ENCODE measurements at regions not wholly inside any gene's neighbourhood (a gene's known extent, or its start where the extent isn't known, plus 50 kb on each side); places are given as distances from the start of the nearest gene placed in this dataset.
"Not testable (repeated sequence)": the region's sequence is repeated elsewhere in the genome, so short reads cannot be mapped to it uniquely, and the experiment has no call there.

DNA sequence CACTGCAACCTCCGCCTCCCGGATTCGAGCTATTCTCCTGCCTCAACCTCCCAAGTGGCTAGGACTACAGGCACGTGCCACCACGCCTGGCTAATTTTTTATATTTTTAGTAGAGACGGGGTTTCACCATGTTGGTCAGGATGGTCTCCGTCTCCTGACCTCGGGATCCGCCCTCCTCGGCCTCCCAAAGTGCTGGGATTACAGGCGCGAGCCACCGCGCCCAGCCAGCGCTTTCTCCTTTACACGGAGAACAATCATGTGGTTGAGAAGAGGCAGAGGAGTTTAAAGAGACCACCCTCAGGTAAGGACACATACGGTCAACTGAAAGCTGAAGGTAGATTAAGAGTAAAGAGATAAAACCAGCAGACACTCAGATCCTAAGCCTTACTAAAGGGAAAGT lies 1673.7 kb upstream of the PIK3C3 start:
- not testable (repeated sequence) for TF ChIP-seq POLR2AphosphoS5 (IDR thresholded peaks at IDR 0.05; ENCODE audit: low read depth, low read length); SUZ12 (IDR thresholded peaks at IDR 0.05; ENCODE audit: low read length); YY1 (IDR thresholded peaks at IDR 0.05; ENCODE audit: low read depth, low read length); CHD2 (IDR thresholded peaks at IDR 0.05; ENCODE audit: low read length); POLR2A (IDR thresholded peaks at IDR 0.05; ENCODE audit: control extremely low read depth in 1 of 2, low read depth in 2 of 2, low read length in 2 of 2)
- TF ChIP-seq, protein P1, sequence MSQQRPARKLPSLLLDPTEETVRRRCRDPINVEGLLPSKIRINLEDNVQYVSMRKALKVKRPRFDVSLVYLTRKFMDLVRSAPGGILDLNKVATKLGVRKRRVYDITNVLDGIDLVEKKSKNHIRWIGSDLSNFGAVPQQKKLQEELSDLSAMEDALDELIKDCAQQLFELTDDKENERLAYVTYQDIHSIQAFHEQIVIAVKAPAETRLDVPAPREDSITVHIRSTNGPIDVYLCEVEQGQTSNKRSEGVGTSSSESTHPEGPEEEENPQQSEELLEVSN (IDR thresholded peaks at IDR 0.05): not testable (repeated sequence)
- TF ChIP-seq, protein P2, sequence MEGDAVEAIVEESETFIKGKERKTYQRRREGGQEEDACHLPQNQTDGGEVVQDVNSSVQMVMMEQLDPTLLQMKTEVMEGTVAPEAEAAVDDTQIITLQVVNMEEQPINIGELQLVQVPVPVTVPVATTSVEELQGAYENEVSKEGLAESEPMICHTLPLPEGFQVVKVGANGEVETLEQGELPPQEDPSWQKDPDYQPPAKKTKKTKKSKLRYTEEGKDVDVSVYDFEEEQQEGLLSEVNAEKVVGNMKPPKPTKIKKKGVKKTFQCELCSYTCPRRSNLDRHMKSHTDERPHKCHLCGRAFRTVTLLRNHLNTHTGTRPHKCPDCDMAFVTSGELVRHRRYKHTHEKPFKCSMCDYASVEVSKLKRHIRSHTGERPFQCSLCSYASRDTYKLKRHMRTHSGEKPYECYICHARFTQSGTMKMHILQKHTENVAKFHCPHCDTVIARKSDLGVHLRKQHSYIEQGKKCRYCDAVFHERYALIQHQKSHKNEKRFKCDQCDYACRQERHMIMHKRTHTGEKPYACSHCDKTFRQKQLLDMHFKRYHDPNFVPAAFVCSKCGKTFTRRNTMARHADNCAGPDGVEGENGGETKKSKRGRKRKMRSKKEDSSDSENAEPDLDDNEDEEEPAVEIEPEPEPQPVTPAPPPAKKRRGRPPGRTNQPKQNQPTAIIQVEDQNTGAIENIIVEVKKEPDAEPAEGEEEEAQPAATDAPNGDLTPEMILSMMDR (IDR thresholded peaks at IDR 0.05; ENCODE audit: control extremely low read depth in 1 of 3, insufficient read depth in 1 of 3, low read depth in 1 of 3, low read length in 3 of 3): not testable (repeated sequence)
- TF ChIP-seq, protein P3, sequence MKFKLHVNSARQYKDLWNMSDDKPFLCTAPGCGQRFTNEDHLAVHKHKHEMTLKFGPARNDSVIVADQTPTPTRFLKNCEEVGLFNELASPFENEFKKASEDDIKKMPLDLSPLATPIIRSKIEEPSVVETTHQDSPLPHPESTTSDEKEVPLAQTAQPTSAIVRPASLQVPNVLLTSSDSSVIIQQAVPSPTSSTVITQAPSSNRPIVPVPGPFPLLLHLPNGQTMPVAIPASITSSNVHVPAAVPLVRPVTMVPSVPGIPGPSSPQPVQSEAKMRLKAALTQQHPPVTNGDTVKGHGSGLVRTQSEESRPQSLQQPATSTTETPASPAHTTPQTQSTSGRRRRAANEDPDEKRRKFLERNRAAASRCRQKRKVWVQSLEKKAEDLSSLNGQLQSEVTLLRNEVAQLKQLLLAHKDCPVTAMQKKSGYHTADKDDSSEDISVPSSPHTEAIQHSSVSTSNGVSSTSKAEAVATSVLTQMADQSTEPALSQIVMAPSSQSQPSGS (IDR thresholded peaks at IDR 0.05; ENCODE audit: low read length): not testable (repeated sequence)
- TF ChIP-seq, protein P4, sequence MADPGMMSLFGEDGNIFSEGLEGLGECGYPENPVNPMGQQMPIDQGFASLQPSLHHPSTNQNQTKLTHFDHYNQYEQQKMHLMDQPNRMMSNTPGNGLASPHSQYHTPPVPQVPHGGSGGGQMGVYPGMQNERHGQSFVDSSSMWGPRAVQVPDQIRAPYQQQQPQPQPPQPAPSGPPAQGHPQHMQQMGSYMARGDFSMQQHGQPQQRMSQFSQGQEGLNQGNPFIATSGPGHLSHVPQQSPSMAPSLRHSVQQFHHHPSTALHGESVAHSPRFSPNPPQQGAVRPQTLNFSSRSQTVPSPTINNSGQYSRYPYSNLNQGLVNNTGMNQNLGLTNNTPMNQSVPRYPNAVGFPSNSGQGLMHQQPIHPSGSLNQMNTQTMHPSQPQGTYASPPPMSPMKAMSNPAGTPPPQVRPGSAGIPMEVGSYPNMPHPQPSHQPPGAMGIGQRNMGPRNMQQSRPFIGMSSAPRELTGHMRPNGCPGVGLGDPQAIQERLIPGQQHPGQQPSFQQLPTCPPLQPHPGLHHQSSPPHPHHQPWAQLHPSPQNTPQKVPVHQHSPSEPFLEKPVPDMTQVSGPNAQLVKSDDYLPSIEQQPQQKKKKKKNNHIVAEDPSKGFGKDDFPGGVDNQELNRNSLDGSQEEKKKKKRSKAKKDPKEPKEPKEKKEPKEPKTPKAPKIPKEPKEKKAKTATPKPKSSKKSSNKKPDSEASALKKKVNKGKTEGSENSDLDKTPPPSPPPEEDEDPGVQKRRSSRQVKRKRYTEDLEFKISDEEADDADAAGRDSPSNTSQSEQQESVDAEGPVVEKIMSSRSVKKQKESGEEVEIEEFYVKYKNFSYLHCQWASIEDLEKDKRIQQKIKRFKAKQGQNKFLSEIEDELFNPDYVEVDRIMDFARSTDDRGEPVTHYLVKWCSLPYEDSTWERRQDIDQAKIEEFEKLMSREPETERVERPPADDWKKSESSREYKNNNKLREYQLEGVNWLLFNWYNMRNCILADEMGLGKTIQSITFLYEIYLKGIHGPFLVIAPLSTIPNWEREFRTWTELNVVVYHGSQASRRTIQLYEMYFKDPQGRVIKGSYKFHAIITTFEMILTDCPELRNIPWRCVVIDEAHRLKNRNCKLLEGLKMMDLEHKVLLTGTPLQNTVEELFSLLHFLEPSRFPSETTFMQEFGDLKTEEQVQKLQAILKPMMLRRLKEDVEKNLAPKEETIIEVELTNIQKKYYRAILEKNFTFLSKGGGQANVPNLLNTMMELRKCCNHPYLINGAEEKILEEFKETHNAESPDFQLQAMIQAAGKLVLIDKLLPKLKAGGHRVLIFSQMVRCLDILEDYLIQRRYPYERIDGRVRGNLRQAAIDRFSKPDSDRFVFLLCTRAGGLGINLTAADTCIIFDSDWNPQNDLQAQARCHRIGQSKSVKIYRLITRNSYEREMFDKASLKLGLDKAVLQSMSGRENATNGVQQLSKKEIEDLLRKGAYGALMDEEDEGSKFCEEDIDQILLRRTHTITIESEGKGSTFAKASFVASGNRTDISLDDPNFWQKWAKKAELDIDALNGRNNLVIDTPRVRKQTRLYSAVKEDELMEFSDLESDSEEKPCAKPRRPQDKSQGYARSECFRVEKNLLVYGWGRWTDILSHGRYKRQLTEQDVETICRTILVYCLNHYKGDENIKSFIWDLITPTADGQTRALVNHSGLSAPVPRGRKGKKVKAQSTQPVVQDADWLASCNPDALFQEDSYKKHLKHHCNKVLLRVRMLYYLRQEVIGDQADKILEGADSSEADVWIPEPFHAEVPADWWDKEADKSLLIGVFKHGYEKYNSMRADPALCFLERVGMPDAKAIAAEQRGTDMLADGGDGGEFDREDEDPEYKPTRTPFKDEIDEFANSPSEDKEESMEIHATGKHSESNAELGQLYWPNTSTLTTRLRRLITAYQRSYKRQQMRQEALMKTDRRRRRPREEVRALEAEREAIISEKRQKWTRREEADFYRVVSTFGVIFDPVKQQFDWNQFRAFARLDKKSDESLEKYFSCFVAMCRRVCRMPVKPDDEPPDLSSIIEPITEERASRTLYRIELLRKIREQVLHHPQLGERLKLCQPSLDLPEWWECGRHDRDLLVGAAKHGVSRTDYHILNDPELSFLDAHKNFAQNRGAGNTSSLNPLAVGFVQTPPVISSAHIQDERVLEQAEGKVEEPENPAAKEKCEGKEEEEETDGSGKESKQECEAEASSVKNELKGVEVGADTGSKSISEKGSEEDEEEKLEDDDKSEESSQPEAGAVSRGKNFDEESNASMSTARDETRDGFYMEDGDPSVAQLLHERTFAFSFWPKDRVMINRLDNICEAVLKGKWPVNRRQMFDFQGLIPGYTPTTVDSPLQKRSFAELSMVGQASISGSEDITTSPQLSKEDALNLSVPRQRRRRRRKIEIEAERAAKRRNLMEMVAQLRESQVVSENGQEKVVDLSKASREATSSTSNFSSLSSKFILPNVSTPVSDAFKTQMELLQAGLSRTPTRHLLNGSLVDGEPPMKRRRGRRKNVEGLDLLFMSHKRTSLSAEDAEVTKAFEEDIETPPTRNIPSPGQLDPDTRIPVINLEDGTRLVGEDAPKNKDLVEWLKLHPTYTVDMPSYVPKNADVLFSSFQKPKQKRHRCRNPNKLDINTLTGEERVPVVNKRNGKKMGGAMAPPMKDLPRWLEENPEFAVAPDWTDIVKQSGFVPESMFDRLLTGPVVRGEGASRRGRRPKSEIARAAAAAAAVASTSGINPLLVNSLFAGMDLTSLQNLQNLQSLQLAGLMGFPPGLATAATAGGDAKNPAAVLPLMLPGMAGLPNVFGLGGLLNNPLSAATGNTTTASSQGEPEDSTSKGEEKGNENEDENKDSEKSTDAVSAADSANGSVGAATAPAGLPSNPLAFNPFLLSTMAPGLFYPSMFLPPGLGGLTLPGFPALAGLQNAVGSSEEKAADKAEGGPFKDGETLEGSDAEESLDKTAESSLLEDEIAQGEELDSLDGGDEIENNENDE (IDR thresholded peaks at IDR 0.05; ENCODE audit: insufficient replicate concordance, low read length): not testable (repeated sequence)

All from H1 (cell line).